Skeletal muscle cell (primary cell): ENCODE measurements at regions not wholly inside any gene's neighbourhood (a gene's known extent, or its start where the extent isn't known, plus 50 kb on each side); places are given as distances from the start of the nearest gene placed in this dataset.
"Not testable (repeated sequence)": the region's sequence is repeated elsewhere in the genome, so short reads cannot be mapped to it uniquely, and the experiment has no call there.

Experiments
- DNase-seq: peaks from one replicate; pipeline ENCODE4 v3.0.0-alpha.2; 2010; ENCODE audit warnings: low read depth
- H3K4me3 ChIP-seq: 2 replicates; pipeline ENCODE4 v1.5.1; 2011; ENCODE audit warnings: low read depth, mild to moderate bottlenecking, control low read depth, low read length, moderate library complexity

DNA sequence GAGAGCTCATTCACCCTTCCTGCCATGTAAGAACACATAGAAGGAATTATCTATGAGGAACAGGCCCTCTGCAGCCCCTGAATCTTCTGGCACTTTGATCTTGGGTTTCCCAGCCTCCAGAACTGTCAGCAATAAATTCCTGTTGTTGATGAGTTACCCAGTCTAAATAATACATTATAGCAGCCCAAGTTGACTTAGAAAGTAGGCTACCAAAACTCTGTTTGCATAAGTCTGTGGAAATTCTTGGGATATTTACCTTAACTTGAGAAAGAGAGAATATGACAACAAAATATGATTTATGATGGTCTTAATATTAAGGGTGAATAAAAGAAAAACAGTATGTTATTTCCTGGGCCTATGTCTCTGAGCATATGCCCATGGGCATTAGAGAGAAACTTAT is 433.0 kb upstream of the LMO3 start:
- DNase-seq: no peak
- H3K4me3 ChIP-seq: no peak overlapping the region

GRCh38 chr12:17035372-17035771 is 429.4 kb upstream of the LMO3 start:
- H3K4me3 ChIP-seq: no peak overlapping the region
- no peak for DNase-seq

DNA sequence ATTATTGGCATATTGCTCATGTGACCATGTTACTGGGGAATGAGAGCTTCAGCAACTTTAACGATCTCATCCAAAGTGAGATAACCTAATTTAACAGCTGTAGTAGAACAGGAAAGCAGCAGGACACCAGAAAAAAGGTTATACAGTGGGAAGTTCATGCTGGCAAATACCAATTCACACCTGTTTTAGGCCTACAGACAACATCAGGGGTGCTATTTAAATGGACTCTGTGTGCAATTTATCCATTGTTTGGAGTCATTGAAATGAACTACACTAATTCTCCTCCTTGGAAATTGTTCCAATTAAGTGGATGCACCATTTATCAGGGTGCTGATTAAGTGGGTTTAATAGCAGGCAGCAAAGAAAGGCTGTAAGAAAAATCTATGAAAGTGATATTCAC is 424.4 kb upstream of the LMO3 start:
- DNase-seq: no peak

DNA sequence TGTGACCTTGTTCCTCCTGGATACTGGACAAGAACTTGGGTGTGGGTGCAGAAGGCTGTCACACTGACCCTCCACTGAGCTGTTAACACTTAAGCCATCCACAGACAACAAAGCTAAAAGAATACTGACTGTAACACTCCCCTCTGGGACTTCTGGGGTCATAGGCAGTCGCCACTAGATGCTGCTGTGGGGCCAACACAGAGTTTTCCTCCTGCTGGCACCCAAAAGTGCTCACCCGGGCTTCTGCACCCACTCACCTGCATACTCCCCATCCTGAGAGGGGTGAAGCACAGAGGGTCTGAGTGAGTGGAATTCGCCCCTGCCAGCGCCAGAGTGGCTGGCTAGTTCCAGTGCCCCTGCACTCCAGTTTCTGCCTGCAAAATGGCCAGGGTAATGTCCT is 422.4 kb upstream of the LMO3 start:
- no peak for DNase-seq
- no peak overlapping the region for H3K4me3 ChIP-seq

More for the DNA sequence above, 424.4 kb upstream of the LMO3 start:
- no peak overlapping the region for H3K4me3 ChIP-seq

DNA sequence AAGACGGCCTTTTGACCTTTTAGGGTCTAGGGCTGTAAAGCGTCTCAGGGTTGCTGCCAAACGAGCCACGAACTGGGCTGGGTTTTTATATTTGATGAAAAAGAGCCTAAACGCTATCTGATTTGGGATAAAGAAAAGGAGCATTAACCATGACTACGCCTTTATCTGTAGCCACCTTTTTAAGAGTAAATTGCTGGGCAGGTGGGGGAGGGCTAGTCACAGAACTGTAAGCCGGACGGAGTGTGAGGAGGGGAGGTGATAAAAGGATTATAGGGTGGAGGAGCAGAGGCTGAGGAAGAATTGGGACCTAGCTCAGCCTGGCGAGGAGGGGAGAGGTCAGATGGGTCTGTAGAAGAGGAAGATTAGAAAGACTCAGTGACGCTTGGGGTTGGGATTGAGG is 419.5 kb upstream of the LMO3 start:
- not testable (repeated sequence) for DNase-seq, H3K4me3 ChIP-seq

DNA sequence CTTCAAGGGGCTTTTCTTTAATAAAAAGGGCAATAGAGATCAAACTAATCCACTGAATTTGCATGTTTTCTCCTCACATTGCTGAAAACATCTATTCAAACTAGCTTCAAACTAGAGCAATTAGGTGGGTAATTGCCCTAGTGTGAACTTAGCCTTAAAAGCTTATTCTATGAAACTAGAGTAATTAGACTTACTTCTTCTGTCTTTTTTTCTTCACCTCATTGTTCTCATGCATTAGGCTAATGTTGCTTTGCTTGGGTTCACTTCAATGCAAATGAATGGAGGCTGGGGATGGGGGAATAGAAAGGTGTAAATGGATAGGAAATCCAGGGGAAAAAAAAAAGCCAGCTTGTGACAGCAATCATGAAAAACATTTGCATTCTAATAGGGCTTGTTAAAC is 414.8 kb upstream of the LMO3 start:
- no peak for DNase-seq

GRCh38 chr12:17017402-17017801 is 411.4 kb upstream of the LMO3 start:
- H3K4me3 ChIP-seq: no peak overlapping the region
- no peak for DNase-seq

More for the DNA sequence above, 414.8 kb upstream of the LMO3 start:
- no peak overlapping the region for H3K4me3 ChIP-seq

- no peak overlapping the region for H3K4me3 ChIP-seq
- no peak for DNase-seq
Observed at GRCh38 chr12:17016116-17016864, 410.3 kb upstream of the LMO3 start.

DNA sequence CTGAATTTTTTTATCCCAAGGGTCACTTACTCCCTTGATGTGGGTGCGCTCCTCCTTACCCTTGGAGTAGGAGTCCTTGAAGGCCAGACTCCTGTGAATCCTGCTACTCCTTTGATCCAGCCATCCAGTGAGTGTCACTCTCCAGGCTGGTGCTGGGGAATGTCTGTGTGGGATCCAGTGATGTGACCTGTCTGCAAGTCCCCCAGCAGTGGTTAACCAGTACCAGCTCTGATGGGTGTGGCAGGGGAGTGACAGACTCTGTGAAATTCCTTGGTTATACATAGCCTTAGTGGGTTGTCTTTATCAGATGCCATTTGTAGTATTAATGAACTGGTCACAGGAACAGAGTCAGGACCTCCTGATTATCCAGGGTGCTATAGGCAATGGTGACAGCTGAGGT is 409.5 kb upstream of the LMO3 start:
- DNase-seq: no peak
- H3K4me3 ChIP-seq: no peak overlapping the region

DNA sequence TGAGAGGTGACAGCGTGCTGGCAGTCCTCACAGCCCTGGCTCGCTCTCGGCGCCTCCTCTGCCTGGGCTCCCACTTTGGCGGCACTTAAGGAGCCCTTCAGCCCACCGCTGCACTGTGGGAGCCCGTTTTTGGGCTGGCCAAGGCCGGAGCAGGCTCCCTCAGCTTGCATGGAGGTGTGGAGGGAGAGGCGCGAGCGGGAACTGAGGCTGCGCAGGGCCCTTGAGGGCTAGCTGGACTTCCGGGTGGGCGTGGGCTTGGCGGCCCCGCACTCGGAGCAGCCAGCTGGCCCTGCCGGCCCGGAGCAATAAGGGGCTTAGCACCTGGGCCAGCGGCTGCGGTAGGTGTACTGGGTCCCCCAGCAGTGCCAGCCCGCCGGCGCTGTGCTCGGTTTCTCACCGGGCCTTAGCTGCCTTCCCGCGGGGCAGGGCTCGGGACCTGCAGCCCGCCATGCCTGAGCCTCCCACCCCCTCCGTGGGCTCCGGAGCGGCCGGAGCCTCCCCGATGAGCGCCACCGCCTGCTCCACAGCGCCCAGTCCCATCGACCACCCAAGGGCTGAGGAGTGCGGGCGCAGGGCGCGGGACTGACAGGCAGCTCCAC is 401.6 kb upstream of the LMO3 start:
- DNase-seq, H3K4me3 ChIP-seq: not testable (repeated sequence)

GRCh38 chr12:16998538-16998937 is 392.6 kb upstream of the LMO3 start:
- H3K4me3 ChIP-seq, DNase-seq: not testable (repeated sequence)

- H3K4me3 ChIP-seq: no peak overlapping the region
- DNase-seq: no peak
Observed at GRCh38 chr12:16984484-16984883, 378.5 kb upstream of the LMO3 start.

DNA sequence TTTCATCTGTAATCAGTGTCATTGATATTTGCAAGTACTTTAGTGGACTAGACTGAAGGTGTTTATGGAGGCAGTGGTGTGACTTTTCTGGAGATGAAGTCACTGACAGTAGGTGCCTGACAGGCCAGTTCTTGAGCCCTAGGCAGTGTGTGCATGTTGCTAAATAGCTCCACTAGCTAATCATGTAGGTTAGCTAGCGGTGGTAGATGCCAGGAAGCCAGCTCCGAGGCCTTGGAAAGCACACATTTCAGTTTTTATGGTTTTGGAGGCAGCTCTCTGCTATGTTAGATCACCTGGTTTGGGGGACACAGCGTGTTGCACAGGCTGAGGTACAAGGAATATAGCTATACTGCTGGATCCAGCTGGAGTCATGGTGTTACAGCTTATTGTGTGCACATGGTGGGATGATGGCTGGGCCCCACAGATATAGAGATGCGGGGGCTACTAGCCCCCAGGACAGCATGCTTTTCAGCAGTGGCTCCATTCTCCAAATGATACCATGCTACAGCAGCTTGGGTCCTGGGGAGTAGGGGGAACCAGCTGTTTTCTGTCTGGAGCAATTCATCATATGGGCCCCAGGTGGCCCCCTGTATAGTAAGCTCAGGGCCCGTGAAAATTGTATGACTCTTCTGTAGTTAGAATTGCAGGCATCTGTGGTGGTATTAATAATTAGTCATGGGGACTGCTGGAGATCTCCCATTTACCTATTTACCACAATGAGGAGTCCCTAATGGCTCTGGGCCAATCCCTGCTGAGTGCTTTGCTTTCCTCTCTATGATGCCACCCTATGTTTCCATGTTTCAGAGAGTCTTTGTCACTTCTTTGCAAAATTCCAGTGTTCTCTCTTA is 367.2 kb upstream of the LMO3 start:
- no peak overlapping the region for H3K4me3 ChIP-seq
- no peak for DNase-seq

- no peak for DNase-seq
- H3K4me3 ChIP-seq: no peak overlapping the region
Observed at GRCh38 chr12:16962889-16963288, 356.9 kb upstream of the LMO3 start.

GRCh38 chr12:16955083-16955657 is 349.2 kb upstream of the LMO3 start:
- H3K4me3 ChIP-seq: no peak overlapping the region
- peak; percentile 12 for DNase-seq

- H3K4me3 ChIP-seq: no peak overlapping the region
- DNase-seq: no peak
Observed at GRCh38 chr12:16949871-16950667, 344.1 kb upstream of the LMO3 start.

GRCh38 chr12:16949371-16949770 is 343.4 kb upstream of the LMO3 start:
- H3K4me3 ChIP-seq: no peak overlapping the region
- no peak for DNase-seq

DNA sequence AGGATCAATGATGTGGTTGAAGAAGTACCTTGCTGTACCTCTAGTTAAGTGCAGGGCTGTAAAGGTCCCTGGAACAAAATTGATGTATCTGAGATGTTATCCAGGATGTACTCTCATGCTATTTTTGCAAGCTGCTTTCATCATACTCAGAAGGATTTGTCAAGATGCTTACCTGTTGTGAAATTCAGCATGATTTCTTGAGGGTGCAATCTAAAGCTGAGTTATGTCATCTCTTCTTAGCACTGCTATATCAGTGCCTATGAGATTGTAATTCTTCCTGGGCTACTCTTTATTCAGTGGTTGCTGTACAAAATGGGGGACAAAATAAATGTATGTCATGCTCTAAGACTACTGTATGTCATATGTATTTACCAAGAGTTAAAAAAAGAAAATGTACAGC is 340.7 kb upstream of the LMO3 start:
- no peak overlapping the region for H3K4me3 ChIP-seq
- DNase-seq: no peak

DNA sequence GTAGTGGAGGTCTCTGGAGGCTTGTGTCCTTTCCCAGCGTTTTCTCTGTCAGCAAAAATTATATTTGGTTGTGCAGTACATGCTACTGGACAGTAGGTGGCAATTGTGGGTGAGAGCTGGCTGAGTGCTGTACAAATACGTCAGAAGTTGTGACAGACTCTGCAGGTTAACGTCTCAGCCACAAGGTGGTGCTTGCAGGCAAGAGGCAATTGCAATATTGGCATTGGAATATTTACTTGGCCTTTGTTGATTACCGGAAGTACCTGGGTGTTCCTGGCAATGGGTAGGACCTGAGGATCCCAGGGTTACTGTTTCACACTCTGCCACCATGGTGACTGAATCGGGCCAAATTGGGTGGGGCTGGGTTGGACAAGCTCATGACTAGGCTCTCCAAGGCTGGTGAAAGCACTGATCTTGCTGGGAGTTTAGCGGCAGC is 333.9 kb upstream of the LMO3 start:
- peak; percentile 27 for DNase-seq
- no peak overlapping the region for H3K4me3 ChIP-seq
